Kidney (tissue), 13 donors: ENCODE measurements at regions not wholly inside any gene's neighbourhood (a gene's known extent, or its start where the extent isn't known, plus 50 kb on each side); places are given as distances from the start of the nearest gene placed in this dataset.

Experiments used
- DNase-seq, 5 donors: peaks; one replicate each; pipeline ENCODE4 v3.0.0-alpha.2; 2013 to 2020
- FAIRE-seq: peaks from 2 replicates; lab custom pipeline; 2012; peaks lifted over from hg19 to GRCh38; lab: Jason Lieb, UNC
- H3K27ac ChIP-seq, 2 donors: one replicate each; pipeline ENCODE4 v1.7.0; 2013; ENCODE audit warnings: low read depth in 2 of 2, low read length in 2 of 2, inconsistent platforms in 1 of 2
- H3K27me3 ChIP-seq: one replicate; pipeline ENCODE4 v1.7.1; 2013; ENCODE audit warnings: low read length, inconsistent platforms; ENCODE audit not compliant: control insufficient read depth, insufficient read depth
- H3K36me3 ChIP-seq, 3 donors: one replicate each; pipeline versions ENCODE4 v1.7.0 to v1.7.1; 2013; ENCODE audit warnings: low read length in 3 of 3, control low read depth in 1 of 3, inconsistent platforms in 1 of 3; ENCODE audit not compliant: insufficient read depth in 3 of 3, control insufficient read depth in 2 of 3
- H3K4me1 ChIP-seq, 3 donors: one replicate each; pipeline versions ENCODE4 v1.7.0 to v1.7.1; 2013; ENCODE audit warnings: low read length in 3 of 3, inconsistent platforms in 1 of 3, low read depth in 1 of 3; ENCODE audit not compliant: control insufficient read depth in 2 of 3, insufficient read depth in 2 of 3
- H3K4me3 ChIP-seq, 3 donors: one replicate each; pipeline versions ENCODE4 v1.7.0 to v1.8.1; 2013; ENCODE audit warnings: low read length in 3 of 3, control low read depth in 1 of 3, inconsistent platforms in 1 of 3
- H3K9ac ChIP-seq, 3 donors: one replicate each; pipeline versions ENCODE4 v1.7.0 to v1.7.1; 2013; ENCODE audit warnings: low read length in 3 of 3, control low read depth in 1 of 3, inconsistent platforms in 1 of 3
- H3K9me3 ChIP-seq, 3 donors: one replicate each; pipeline versions ENCODE4 v1.7.0 to v1.7.1; 2013; ENCODE audit warnings: low read length in 3 of 3, control low read depth in 1 of 3, inconsistent platforms in 1 of 3; ENCODE audit not compliant: control insufficient read depth in 2 of 3, insufficient read depth in 1 of 3
- CTCF ChIP-seq: IDR thresholded peaks from 3 replicates; pipeline ENCODE4 v1.5.1; 2012; ENCODE audit warnings: mild to moderate bottlenecking, moderate library complexity, borderline replicate concordance; ENCODE audit not compliant: insufficient read depth; ENCODE audit errors: extremely low read depth
- intact Hi-C: fragments of 100-400 bp; cut with DNase I; formaldehyde crosslinking; loops from one replicate; pipeline ENCODE4 v1.11.1; 2022
- donor health status: control.
- donor health status: control.
- donor health status: control.
- donor health status: control.
- donor health status: control.
- donor health status: DM: yes; HTN: yes; CAD: no.
- donor health status: Normal renal cell carcinoma (clear cell type).

DNA sequence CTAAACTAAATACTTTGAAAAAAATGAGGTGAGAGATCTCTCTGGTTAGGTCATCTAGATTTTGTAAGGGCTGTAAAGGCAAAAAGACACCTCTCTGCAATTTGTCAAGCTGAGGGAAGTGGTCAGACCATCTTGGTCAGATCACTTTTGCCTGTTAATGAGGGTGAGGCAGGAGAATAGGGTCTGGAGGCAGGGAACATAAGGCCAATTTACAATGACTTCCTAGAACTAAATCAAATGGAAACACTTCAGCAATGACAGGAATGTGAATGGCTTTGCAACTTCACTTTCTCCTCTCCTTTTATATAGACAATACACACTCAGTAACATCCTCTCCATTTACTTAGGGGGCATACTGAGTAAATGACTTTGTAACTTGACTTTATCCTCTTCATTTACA lies 1653.4 kb downstream of the SLITRK5 start:
- intact Hi-C loops = no loop called here
- no peak for TF ChIP-seq CTCF
- H3K9ac ChIP-seq = no peak overlapping the region
- no peak for FAIRE-seq
- no peaks in the 10 kb centered on the region for H3K27me3 ChIP-seq
- H3K4me3 ChIP-seq = no peak overlapping the region
- no peaks in the 10 kb centered on the region for H3K4me1 ChIP-seq
- H3K36me3 ChIP-seq = no peaks in the 10 kb centered on the region
- H3K27ac ChIP-seq = no peak overlapping the region
- no peak for DNase-seq
- H3K9me3 ChIP-seq = no peaks in the 10 kb centered on the region

- no peaks in the 10 kb centered on the region for H3K4me1 ChIP-seq
- H3K27ac ChIP-seq = no peak overlapping the region
- intact Hi-C loops = no loop called here
- H3K9me3 ChIP-seq = peaks cover 0 to 8% (median 0%) of the 10 kb centered on the region in 3 donors
- H3K36me3 ChIP-seq = no peaks in the 10 kb centered on the region
- no peak for DNase-seq
- no peak overlapping the region for H3K4me3 ChIP-seq
- FAIRE-seq = no peak
- H3K9ac ChIP-seq = no peak overlapping the region
- no peak for TF ChIP-seq CTCF
- no peaks in the 10 kb centered on the region for H3K27me3 ChIP-seq
Measured at GRCh38 chr13:89343165-89343564, 1672.0 kb downstream of the SLITRK5 start.

- Histone ChIP-seq H3K4me3 (peak overlapping the region in 1 of 3 donors; percentile 25), H3K36me3 (no peaks in the 10 kb centered on the region), H3K9me3 (no peaks in the 10 kb centered on the region), H3K9ac (no peak overlapping the region), H3K4me1 (peaks cover 0 to 3% (median 0%) of the 10 kb centered on the region in 3 donors), H3K27me3 (no peaks in the 10 kb centered on the region), H3K27ac (no peak overlapping the region)
- FAIRE-seq (no peak), DNase-seq (no peak)
- TF ChIP-seq CTCF = no peak
- intact Hi-C loops = no loop called here
Measured at GRCh38 chr13:89352384-89352783, 1681.2 kb downstream of the SLITRK5 start.

- no peak overlapping the region for H3K27ac ChIP-seq
- no peaks in the 10 kb centered on the region for H3K36me3 ChIP-seq
- no peaks in the 10 kb centered on the region for H3K9me3 ChIP-seq
- H3K4me3 ChIP-seq = no peak overlapping the region
- no peak for FAIRE-seq
- peak in 1 of 5 donors; percentile 7 for DNase-seq
- no peaks in the 10 kb centered on the region for H3K27me3 ChIP-seq
- intact Hi-C loops = no loop called here
- H3K9ac ChIP-seq = no peak overlapping the region
- no peaks in the 10 kb centered on the region for H3K4me1 ChIP-seq
- peak; percentile 15 for TF ChIP-seq CTCF
Measured at GRCh38 chr13:89361909-89362308, 1690.7 kb downstream of the SLITRK5 start.
